Mesendoderm (in vitro differentiated cells): ENCODE measurements at regions not wholly inside any gene's neighbourhood (a gene's known extent, or its start where the extent isn't known, plus 50 kb on each side); places are given as distances from the start of the nearest gene placed in this dataset.
"Not testable (repeated sequence)": the region's sequence is repeated elsewhere in the genome, so short reads cannot be mapped to it uniquely, and the experiment has no call there.

Source experiments
- DNase-seq: peaks from one replicate; pipeline ENCODE4 v3.0.0; 2013
- H2AK5ac ChIP-seq: 2 replicates; pipeline ENCODE4 v1.6.1; 2013; ENCODE audit warnings: low read length, inconsistent platforms
- H2BK120ac ChIP-seq: 2 replicates; pipeline ENCODE4 v1.6.1; 2013; ENCODE audit warnings: low read depth, mild to moderate bottlenecking, low read length, moderate library complexity, mixed read lengths
- H2BK15ac ChIP-seq: replicated peaks from 2 replicates; pipeline ENCODE4 v1.6.1; 2013; ENCODE audit warnings: low read depth, mild to moderate bottlenecking, moderate library complexity
- H2BK5ac ChIP-seq: 2 replicates; pipeline ENCODE4 v1.6.1; 2013; ENCODE audit warnings: low read length, inconsistent platforms
- H3K18ac ChIP-seq: 2 replicates; pipeline ENCODE4 v1.6.1; 2013; ENCODE audit warnings: mild to moderate bottlenecking, low read length, mixed read lengths
- H3K23ac ChIP-seq: one replicate; pipeline ENCODE4 v1.6.1; 2013; ENCODE audit warnings: low read length
- H3K27ac ChIP-seq: 2 replicates; pipeline ENCODE4 v1.5.1; 2013; ENCODE audit warnings: low read depth, mild to moderate bottlenecking, inconsistent platforms, low read length, moderate library complexity
- H3K27me3 ChIP-seq: 2 replicates; pipeline ENCODE4 v1.6.1; 2013; ENCODE audit warnings: low read length, control low read depth, mild to moderate bottlenecking, inconsistent platforms; ENCODE audit not compliant: insufficient read depth, poor library complexity
- H3K36me3 ChIP-seq: 2 replicates; pipeline ENCODE4 v1.6.1; 2013; ENCODE audit warnings: low read length, inconsistent platforms; ENCODE audit not compliant: control insufficient read depth, insufficient read depth
- H3K4ac ChIP-seq: one replicate; pipeline ENCODE4 v1.6.1; 2013; ENCODE audit warnings: low read depth, mild to moderate bottlenecking, low read length, moderate library complexity
- H3K4me1 ChIP-seq: 2 replicates; pipeline ENCODE4 v1.6.1; 2013; ENCODE audit warnings: low read depth, low read length, inconsistent platforms; ENCODE audit not compliant: control insufficient read depth
- H3K4me2 ChIP-seq: 2 replicates; pipeline ENCODE4 v1.6.1; 2013; ENCODE audit warnings: low read length
- H3K4me3 ChIP-seq: 2 replicates; pipeline ENCODE4 v1.5.1; 2013; ENCODE audit warnings: mild to moderate bottlenecking, low read length
- H3K56ac ChIP-seq: one replicate; pipeline ENCODE4 v1.6.1; 2013; ENCODE audit warnings: low read length
- H3K79me1 ChIP-seq: 2 replicates; pipeline ENCODE4 v1.6.1; 2013; ENCODE audit warnings: low read length, inconsistent platforms
- H3K79me2 ChIP-seq: 2 replicates; pipeline ENCODE4 v1.6.1; 2013; ENCODE audit warnings: mild to moderate bottlenecking, low read length; ENCODE audit not compliant: control insufficient read depth, insufficient read depth
- H3K9ac ChIP-seq: 2 replicates; pipeline ENCODE4 v1.6.1; 2013; ENCODE audit warnings: low read length, inconsistent platforms
- H4K5ac ChIP-seq: one replicate; pipeline ENCODE4 v1.6.1; 2013; ENCODE audit warnings: low read length
- H4K8ac ChIP-seq: one replicate; pipeline ENCODE4 v1.6.1; 2013; ENCODE audit warnings: low read depth, mild to moderate bottlenecking, control low read depth, low read length, moderate library complexity
- WGBS: extraction: QIAGEN DNeasy Blood & Tissue Kit; methylation state at CpG from one replicate; pipeline ENCODE4 v1.1.7; 2013; ENCODE audit warnings: low lambda C conversion rate, missing lambda C conversion rate; ENCODE audit not compliant: insufficient coverage; ENCODE audit errors: extremely low coverage; 5-methylcytosine and 5-hydroxymethylcytosine counted together

DNA sequence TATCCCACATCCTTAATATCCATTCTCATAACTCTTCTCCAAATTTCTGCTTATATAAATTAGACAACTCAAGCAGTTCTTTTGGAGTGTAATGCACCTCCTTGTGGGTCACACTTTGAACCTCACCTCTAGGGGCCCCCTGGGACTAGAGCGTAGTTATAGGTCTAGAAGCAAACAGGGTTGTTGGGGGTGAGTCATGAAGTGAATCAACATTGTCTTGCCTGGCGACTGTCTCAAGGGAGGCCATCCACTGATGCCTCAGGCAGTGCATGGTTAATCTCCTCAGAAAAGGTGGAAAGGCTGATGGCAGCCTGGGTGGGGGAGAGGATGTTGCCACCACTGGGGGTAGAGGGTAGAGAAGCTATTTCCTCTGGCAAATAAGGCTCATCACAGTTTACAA, 129.1 kb downstream of the TNFRSF21 start:
- no peak overlapping the region for H3K9ac ChIP-seq
- H3K79me1 ChIP-seq: no peaks in the 10 kb centered on the region
- no peak overlapping the region for H3K4me2 ChIP-seq
- no peak overlapping the region for H3K23ac ChIP-seq
- no peaks in the 10 kb centered on the region for H3K27me3 ChIP-seq
- H3K4me3 ChIP-seq: no peak overlapping the region
- H4K5ac ChIP-seq: no peak overlapping the region
- H3K4ac ChIP-seq: no peak overlapping the region
- H3K79me2 ChIP-seq: no peaks in the 10 kb centered on the region
- H2BK120ac ChIP-seq: no peak overlapping the region
- WGBS: no CpG with 5 or more reads among the region's 2 CpGs
- H3K56ac ChIP-seq: no peak overlapping the region
- no peak overlapping the region for H2BK5ac ChIP-seq
- no peak overlapping the region for H4K8ac ChIP-seq
- DNase-seq: peak; percentile 97
- H3K4me1 ChIP-seq: peaks cover 6% of the 10 kb centered on the region
- no peak overlapping the region for H2BK15ac ChIP-seq
- H3K27ac ChIP-seq: peak overlapping the region; percentile 6
- H3K18ac ChIP-seq: no peak overlapping the region
- H2AK5ac ChIP-seq: no peak overlapping the region
- no peaks in the 10 kb centered on the region for H3K36me3 ChIP-seq

DNA sequence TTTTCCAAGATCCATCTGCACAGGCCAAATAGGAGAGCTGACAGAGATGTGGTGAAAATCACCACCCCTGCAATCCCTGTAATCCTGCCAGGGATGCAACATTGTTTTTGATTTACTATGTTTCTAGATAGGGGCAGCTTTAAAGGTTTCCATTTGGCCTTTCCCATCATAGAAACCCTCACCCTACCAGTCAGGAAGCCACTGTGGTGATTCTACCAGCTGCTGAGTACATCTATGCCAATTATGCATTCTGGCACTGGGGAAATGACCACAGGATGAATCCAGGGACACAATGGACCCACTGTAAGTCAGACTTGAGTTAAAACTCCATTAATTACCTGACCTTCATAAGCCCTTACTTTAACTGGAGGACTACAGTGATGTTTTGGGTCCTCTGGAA, 130.4 kb downstream of the TNFRSF21 start:
- H3K79me1 ChIP-seq: no peaks in the 10 kb centered on the region
- no peak overlapping the region for H3K4ac ChIP-seq
- H2BK120ac ChIP-seq: no peak overlapping the region
- no peak overlapping the region for H4K5ac ChIP-seq
- H3K79me2 ChIP-seq: no peaks in the 10 kb centered on the region
- H3K4me1 ChIP-seq: peaks cover 6% of the 10 kb centered on the region
- no peak overlapping the region for H3K23ac ChIP-seq
- no peak overlapping the region for H3K27ac ChIP-seq
- no peak overlapping the region for H2BK5ac ChIP-seq
- no peak for DNase-seq
- no peaks in the 10 kb centered on the region for H3K27me3 ChIP-seq
- no peak overlapping the region for H3K9ac ChIP-seq
- H3K56ac ChIP-seq: no peak overlapping the region
- no peak overlapping the region for H2BK15ac ChIP-seq
- H3K18ac ChIP-seq: no peak overlapping the region
- H2AK5ac ChIP-seq: no peak overlapping the region
- no peaks in the 10 kb centered on the region for H3K36me3 ChIP-seq
- H4K8ac ChIP-seq: no peak overlapping the region
- H3K4me2 ChIP-seq: no peak overlapping the region
- no peak overlapping the region for H3K4me3 ChIP-seq

DNA sequence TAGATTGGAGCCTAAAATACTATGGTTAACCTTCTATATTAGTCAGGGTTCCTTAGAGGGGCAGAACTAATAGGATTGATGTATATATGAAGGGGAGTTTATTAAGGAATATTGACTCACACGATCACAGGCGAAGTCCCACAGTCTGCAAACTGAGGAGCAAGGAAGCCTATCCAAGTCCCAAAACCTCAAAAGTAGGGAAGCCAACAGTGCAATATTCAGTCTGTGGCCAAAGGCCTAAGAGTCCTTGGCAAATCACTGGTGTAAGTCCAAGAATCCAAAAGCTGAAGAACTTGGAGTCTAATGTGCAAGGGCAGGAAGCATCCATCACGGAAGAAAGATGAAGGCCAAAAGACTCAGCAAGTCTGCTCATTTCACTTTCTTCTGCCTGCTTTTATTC, 133.5 kb upstream of the ADGRF1 start:
- no peak for DNase-seq
- Histone ChIP-seq H3K4me2 (no peak overlapping the region), H3K79me1 (no peaks in the 10 kb centered on the region), H2AK5ac (no peak overlapping the region), H2BK5ac (no peak overlapping the region), H3K27me3 (no peaks in the 10 kb centered on the region), H3K56ac (no peak overlapping the region), H2BK120ac (no peak overlapping the region), H3K4me1 (peaks cover 3% of the 10 kb centered on the region), H3K27ac (no peak overlapping the region), H3K4me3 (no peak overlapping the region), H3K4ac (no peak overlapping the region), H4K8ac (no peak overlapping the region), H3K36me3 (no peaks in the 10 kb centered on the region), H3K9ac (no peak overlapping the region), H2BK15ac (no peak overlapping the region), H3K18ac (no peak overlapping the region), H4K5ac (no peak overlapping the region), H3K23ac (no peak overlapping the region), H3K79me2 (no peaks in the 10 kb centered on the region)
- no CpG with 5 or more reads among the region's 3 CpGs for WGBS

DNA sequence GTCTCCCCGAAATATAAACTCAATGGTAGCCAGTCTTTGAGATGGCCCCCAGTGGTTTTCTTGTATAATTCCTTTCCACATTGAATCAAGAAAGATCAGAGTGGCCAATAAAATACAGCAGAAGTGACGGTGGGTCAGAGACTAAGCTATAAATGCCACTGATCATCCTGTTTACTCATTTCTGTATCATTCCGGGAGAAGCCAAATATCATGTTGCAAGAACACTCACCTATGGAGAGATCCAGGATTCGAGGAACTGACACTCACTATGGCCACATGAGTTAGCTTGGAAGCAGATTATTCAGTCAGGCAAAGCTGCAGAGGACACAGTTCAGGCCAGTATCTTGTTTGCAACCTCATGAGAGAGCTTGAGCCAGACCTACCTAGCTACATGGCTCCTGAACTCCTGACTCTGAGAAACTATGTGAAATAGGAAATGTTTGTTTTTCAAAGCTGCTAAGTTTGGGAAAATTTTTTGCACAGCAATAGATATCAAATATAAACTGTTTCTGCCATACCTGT, 132.4 kb upstream of the ADGRF1 start:
- WGBS: no CpG with 5 or more reads among the region's 4 CpGs

DNA sequence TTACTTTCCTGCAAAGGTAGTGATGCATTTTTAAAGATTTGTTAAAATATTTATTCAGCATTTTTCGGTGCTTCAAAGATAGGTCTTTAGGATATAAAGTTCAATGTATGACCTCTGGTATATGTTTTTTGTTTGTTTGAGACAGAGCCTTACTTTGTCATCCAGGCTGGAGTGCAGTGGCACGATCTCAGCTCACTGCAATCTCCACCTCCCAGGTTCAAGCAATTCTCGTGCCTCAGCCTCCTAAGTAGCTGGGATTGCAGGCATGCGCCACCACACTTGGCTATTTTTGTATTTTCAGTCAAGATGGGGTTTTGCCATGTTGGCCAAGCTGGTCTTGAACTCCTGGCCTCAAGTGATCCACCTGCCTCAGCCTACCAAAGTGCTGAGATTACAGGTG, 131.9 kb upstream of the ADGRF1 start:
- not testable (repeated sequence) for H3K18ac ChIP-seq, H2BK120ac ChIP-seq
- WGBS: no CpG with 5 or more reads among the region's 4 CpGs

More for the DNA sequence above, 132.4 kb upstream of the ADGRF1 start:
- no peak overlapping the region for H3K4me2 ChIP-seq
- H2BK120ac ChIP-seq: no peak overlapping the region
- no peaks in the 10 kb centered on the region for H3K36me3 ChIP-seq
- H3K4me3 ChIP-seq: no peak overlapping the region
- H3K79me2 ChIP-seq: no peaks in the 10 kb centered on the region
- no peak overlapping the region for H3K27ac ChIP-seq
- H2AK5ac ChIP-seq: no peak overlapping the region
- H3K4ac ChIP-seq: no peak overlapping the region
- H4K8ac ChIP-seq: no peak overlapping the region
- no peak for DNase-seq
- no peaks in the 10 kb centered on the region for H3K27me3 ChIP-seq
- H3K9ac ChIP-seq: no peak overlapping the region
- H2BK5ac ChIP-seq: no peak overlapping the region
- no peak overlapping the region for H3K56ac ChIP-seq
- H3K18ac ChIP-seq: no peak overlapping the region
- H3K4me1 ChIP-seq: no peaks in the 10 kb centered on the region
- H3K23ac ChIP-seq: no peak overlapping the region
- no peak overlapping the region for H4K5ac ChIP-seq
- no peak overlapping the region for H2BK15ac ChIP-seq
- H3K79me1 ChIP-seq: no peaks in the 10 kb centered on the region

DNA sequence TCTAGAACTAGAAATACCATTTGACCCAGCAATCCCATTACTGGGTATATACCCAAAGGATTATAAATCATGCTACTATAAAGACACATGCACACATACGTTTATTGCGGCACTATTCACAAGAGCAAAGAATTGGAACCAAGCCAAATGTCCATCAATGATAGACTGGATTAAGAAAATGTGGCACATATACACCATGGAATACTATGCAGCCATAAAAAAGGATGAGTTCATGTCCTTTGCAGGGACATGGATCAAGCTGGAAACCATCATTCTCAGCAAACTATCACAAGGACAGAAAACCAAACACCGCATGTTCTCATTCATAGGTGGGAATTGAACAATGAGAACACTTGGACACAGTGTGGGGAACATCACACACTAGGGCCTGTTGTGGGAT, 131.0 kb upstream of the ADGRF1 start:
- not testable (repeated sequence) for H3K27ac ChIP-seq, H3K36me3 ChIP-seq, H3K27me3 ChIP-seq, H2AK5ac ChIP-seq, H2BK120ac ChIP-seq, H3K4ac ChIP-seq, H4K8ac ChIP-seq, H3K56ac ChIP-seq, H3K4me2 ChIP-seq, H2BK15ac ChIP-seq, H2BK5ac ChIP-seq, H3K4me3 ChIP-seq, H3K9ac ChIP-seq, DNase-seq, H3K23ac ChIP-seq, H3K79me1 ChIP-seq, H3K4me1 ChIP-seq, H4K5ac ChIP-seq, H3K18ac ChIP-seq, H3K79me2 ChIP-seq
- WGBS: no CpG with 5 or more reads among the region's 3 CpGs

More for the DNA sequence above, 131.9 kb upstream of the ADGRF1 start:
- H3K4me2 ChIP-seq, H3K36me3 ChIP-seq, H3K27ac ChIP-seq, H3K23ac ChIP-seq, H3K79me1 ChIP-seq, H3K56ac ChIP-seq, H3K4me3 ChIP-seq, H3K27me3 ChIP-seq, DNase-seq, H2BK15ac ChIP-seq, H3K79me2 ChIP-seq, H3K9ac ChIP-seq, H4K5ac ChIP-seq, H4K8ac ChIP-seq, H2AK5ac ChIP-seq, H3K4ac ChIP-seq, H3K4me1 ChIP-seq, H2BK5ac ChIP-seq: not testable (repeated sequence)
